ENCODE measurements at regions not wholly inside any gene's neighbourhood (a gene's known extent, or its start where the extent isn't known, plus 50 kb on each side); places are given as distances from the start of the nearest gene placed in this dataset.

- intact Hi-C loops (cut with micrococcal nuclease), result loop anchor here (5.0 kb wide), 1 partner anchor 60 kb away; no protein-coding TSS in a partner anchor
- H3K4me2 ChIP-seq (ENCODE audit: low read length), result no peak overlapping the region
- no peak for DNase-seq (ENCODE audit: low read depth, low spot score)
- no peaks in the 10 kb centered on the region for H3K4me1 ChIP-seq (ENCODE audit: control insufficient read depth in 1 of 2, insufficient read depth in 2 of 2, low read length in 2 of 2)
- no peak overlapping the region for H3K27ac ChIP-seq (ENCODE audit: low read depth, low read length)
- CTCF ChIA-PET, result interaction anchor here (0.9 kb wide), 1 partner anchor 60 kb away, joined by 4 read pairs; no protein-coding TSS in a partner anchor
- no peaks in the 10 kb centered on the region for H3K9me3 ChIP-seq (ENCODE audit: control insufficient read depth in 1 of 2, insufficient read depth in 1 of 2, low read depth in 1 of 2, low read length in 2 of 2)
- H2AFZ ChIP-seq (ENCODE audit: low read depth, low read length, poor library complexity, severe bottlenecking), result no peak overlapping the region
- H4K20me1 ChIP-seq (ENCODE audit: insufficient read depth), result no peaks in the 10 kb centered on the region
- H3K79me2 ChIP-seq (ENCODE audit: insufficient read depth, low read length), result no peaks in the 10 kb centered on the region
- no peak overlapping the region for H3K9ac ChIP-seq (ENCODE audit: low read length)
- RAD21 ChIA-PET (ENCODE audit: low non-redundant PET in 1 of 2, low total read pairs in 2 of 2, uncharacterized antibody in 2 of 2, unreplicated experiment in 2 of 2), result no interaction called here
- peaks cover 33% of the 10 kb centered on the region for H3K27me3 ChIP-seq (ENCODE audit: insufficient read depth, low read length)
- TF ChIP-seq RAD21 (IDR thresholded peaks at IDR 0.05; ENCODE audit: low read depth) (no peak), POLR2A (IDR thresholded peaks at IDR 0.05; ENCODE audit: borderline replicate concordance, extremely low read depth, insufficient read depth, insufficient read length) (no peak), CEBPB (IDR thresholded peaks at IDR 0.05; ENCODE audit: low read depth) (no peak), TCF7L2 (IDR thresholded peaks at IDR 0.05; ENCODE audit: borderline replicate concordance, extremely low read depth, insufficient read depth, insufficient read length) (no peak), JUND (IDR thresholded peaks at IDR 0.05) (no peak), CTCF (IDR thresholded peaks at IDR 0.05 in 2 of 3, conservative IDR thresholded peaks at IDR 0.05 in 1 of 3; ENCODE audit: borderline replicate concordance in 1 of 3, insufficient read depth in 1 of 3, low read depth in 2 of 3, low read length in 2 of 3) (no peak), ELF1 (IDR thresholded peaks at IDR 0.05; ENCODE audit: borderline replicate concordance, low read depth) (no peak), ZBTB33 (IDR thresholded peaks at IDR 0.05; ENCODE audit: extremely low read depth, insufficient replicate concordance, low read length) (no peak), SRF (IDR thresholded peaks at IDR 0.05; ENCODE audit: low read depth) (no peak), EGR1 (IDR thresholded peaks at IDR 0.05; ENCODE audit: low read depth) (no peak), YY1 (IDR thresholded peaks at IDR 0.05; ENCODE audit: extremely low read depth, insufficient replicate concordance, low read depth, low read length) (no peak), EZH2phosphoT487 (IDR thresholded peaks at IDR 0.05; ENCODE audit: borderline replicate concordance) (no peak), ZNF274 (IDR thresholded peaks at IDR 0.05; ENCODE audit: low read depth, low read length) (no peak), EZH2 (IDR thresholded peaks at IDR 0.05) (no peak), ZFX (IDR thresholded peaks at IDR 0.05) (no peak)
- TF ChIP-seq, protein P1, sequence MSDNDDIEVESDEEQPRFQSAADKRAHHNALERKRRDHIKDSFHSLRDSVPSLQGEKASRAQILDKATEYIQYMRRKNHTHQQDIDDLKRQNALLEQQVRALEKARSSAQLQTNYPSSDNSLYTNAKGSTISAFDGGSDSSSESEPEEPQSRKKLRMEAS (IDR thresholded peaks at IDR 0.05), result no peak
- TF ChIP-seq, protein P2, sequence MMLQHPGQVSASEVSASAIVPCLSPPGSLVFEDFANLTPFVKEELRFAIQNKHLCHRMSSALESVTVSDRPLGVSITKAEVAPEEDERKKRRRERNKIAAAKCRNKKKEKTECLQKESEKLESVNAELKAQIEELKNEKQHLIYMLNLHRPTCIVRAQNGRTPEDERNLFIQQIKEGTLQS (IDR thresholded peaks at IDR 0.05), result no peak
- POLR2A ChIA-PET, result no interaction called here
- H3K36me3 ChIP-seq (ENCODE audit: control insufficient read depth in 1 of 2, insufficient read depth in 2 of 2, low read length in 2 of 2), result no peaks in the 10 kb centered on the region
- H3K4me3 ChIP-seq (replicated peaks in 1 of 2; ENCODE audit: low read depth in 1 of 2, low read length in 2 of 2), result no peak overlapping the region
- no peaks in the 10 kb centered on the region for H3K9me2 ChIP-seq (ENCODE audit: insufficient read depth)
- ATAC-seq, result no peak
- BruUV-seq (replicated peaks), result no TSS peak
Observed at GRCh38 chr1:34682452-34683223, 72.2 kb upstream of the GJB5 start.

All from HCT116 (cell line).